Nephron (organoid): ENCODE measurements at regions not wholly inside any gene's neighbourhood (a gene's known extent, or its start where the extent isn't known, plus 50 kb on each side); places are given as distances from the start of the nearest gene placed in this dataset.

ENCODE experiments used
- H3K27ac Mint-ChIP-seq, 3 experiments: 2 replicates each; pipeline ENCODE4 v1.8.0; 2020; ENCODE audit warnings: mixed read lengths in 3 of 3, mild to moderate bottlenecking in 2 of 3, moderate library complexity in 1 of 3
- H3K27me3 Mint-ChIP-seq: 2 replicates; pipeline ENCODE4 v1.8.0; 2021; ENCODE audit warnings: low read depth, mild to moderate bottlenecking, moderate library complexity, mixed read lengths
- H3K36me3 Mint-ChIP-seq: 2 replicates; pipeline ENCODE4 v1.8.0; 2020; ENCODE audit warnings: low read depth, mixed read lengths
- H3K4me1 Mint-ChIP-seq: 2 replicates; pipeline ENCODE4 v1.8.0; 2020; ENCODE audit warnings: mixed read lengths
- H3K4me3 Mint-ChIP-seq, 3 experiments: 2 replicates each; pipeline ENCODE4 v1.8.0; 2020; ENCODE audit warnings: mild to moderate bottlenecking in 3 of 3, mixed read lengths in 3 of 3, moderate library complexity in 2 of 3
- H3K9me3 Mint-ChIP-seq: 2 replicates; pipeline ENCODE4 v1.8.0; 2020; ENCODE audit warnings: mixed read lengths
- TF ChIP-seq, protein P1 (sequence below), 3 experiments: fragments of 200-600 bp; sonication (generic); IDR thresholded peaks; one replicate each; pipeline ENCODE4 v1.5.0; 2021; ENCODE audit warnings: antibody characterized with exemption in 3 of 3; ENCODE audit not compliant: unreplicated experiment in 3 of 3

DNA sequence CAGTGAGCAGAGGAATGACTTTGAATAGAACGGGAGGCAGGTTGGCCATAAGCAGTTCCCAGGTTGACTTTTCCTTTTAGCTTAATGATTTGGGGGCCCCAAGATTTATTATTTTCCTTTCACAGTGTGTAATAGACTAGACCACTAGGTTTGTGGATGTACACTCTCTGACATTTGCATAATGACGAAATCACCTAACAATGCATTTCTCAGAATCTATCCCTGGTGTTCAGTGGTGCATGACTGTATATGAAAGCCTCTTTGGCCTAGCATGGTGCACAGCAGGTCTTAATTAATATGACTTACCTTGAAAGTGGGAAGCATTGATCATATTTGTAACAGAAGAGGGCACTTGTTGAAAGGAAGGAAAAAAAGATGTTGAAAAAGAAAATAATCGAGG lies 761.9 kb downstream of the TYW1 start:
- Mint-ChIP-seq H3K4me3 (no peak overlapping the region), H3K4me1 (no peaks in the 10 kb centered on the region), H3K27ac (peak overlapping the region; percentile 42 to 87 (median 83)), H3K27me3 (peaks cover 5% of the 10 kb centered on the region), H3K36me3 (peaks cover 4% of the 10 kb centered on the region), H3K9me3 (peaks cover 7% of the 10 kb centered on the region)
- TF ChIP-seq, protein P1, sequence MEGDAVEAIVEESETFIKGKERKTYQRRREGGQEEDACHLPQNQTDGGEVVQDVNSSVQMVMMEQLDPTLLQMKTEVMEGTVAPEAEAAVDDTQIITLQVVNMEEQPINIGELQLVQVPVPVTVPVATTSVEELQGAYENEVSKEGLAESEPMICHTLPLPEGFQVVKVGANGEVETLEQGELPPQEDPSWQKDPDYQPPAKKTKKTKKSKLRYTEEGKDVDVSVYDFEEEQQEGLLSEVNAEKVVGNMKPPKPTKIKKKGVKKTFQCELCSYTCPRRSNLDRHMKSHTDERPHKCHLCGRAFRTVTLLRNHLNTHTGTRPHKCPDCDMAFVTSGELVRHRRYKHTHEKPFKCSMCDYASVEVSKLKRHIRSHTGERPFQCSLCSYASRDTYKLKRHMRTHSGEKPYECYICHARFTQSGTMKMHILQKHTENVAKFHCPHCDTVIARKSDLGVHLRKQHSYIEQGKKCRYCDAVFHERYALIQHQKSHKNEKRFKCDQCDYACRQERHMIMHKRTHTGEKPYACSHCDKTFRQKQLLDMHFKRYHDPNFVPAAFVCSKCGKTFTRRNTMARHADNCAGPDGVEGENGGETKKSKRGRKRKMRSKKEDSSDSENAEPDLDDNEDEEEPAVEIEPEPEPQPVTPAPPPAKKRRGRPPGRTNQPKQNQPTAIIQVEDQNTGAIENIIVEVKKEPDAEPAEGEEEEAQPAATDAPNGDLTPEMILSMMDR (IDR thresholded peaks at IDR 0.05; ENCODE audit: unreplicated experiment in 3 of 3), result no peak

DNA sequence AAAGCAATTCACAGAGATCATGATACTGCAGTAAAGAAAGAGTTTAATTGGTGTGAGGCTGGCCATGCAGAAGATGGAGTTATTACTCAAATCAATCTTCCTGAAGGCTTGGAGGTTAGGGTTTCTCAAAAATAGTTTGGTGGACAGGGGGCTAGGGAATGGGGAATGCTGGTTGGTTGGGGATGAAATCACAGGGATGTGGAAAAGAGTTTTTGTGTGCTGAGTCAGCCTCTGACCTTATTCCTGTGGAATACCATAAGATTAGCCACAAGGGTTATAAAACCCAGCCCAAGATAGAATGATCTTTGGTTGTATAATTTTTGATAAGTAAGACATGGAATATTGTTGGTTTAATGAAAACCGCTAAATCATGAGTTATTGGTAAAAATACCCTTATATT lies 764.3 kb downstream of the TYW1 start:
- Mint-ChIP-seq H3K4me3 (no peak overlapping the region), H3K4me1 (peaks cover 9% of the 10 kb centered on the region), H3K36me3 (peaks cover 4% of the 10 kb centered on the region), H3K27me3 (peaks cover 5% of the 10 kb centered on the region), H3K9me3 (peaks cover 4% of the 10 kb centered on the region), H3K27ac (no peak overlapping the region)
- TF ChIP-seq, protein P1 (IDR thresholded peaks at IDR 0.05; ENCODE audit: unreplicated experiment in 3 of 3), result no peak

DNA sequence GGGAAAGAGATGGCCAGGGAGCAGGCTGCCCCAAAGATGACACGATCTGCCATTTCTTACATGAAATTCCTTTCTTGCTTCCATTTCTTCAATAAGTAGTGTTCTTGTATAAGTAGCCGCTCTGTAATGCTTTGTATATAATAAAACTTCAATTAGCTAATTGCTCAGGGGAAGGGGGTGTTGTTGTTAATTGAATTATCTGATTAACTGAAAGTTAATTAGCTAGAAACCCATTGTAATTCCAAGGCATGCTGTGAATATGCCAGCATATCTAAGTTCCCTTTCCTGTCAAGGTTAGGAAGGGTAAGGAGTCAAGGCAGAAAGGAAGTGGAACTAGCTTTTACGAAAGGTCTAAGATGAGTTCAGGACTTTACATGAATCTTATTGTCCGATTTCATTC lies 765.9 kb downstream of the TYW1 start:
- TF ChIP-seq, protein P1 (IDR thresholded peaks at IDR 0.05; ENCODE audit: unreplicated experiment in 3 of 3), result no peak
- peaks cover 8% of the 10 kb centered on the region for H3K27me3 Mint-ChIP-seq
- peak overlapping the region in 2 of 3 experiments; percentile 24 to 29 for H3K27ac Mint-ChIP-seq
- H3K4me1 Mint-ChIP-seq, result peaks cover 9% of the 10 kb centered on the region
- H3K4me3 Mint-ChIP-seq, result no peak overlapping the region
- peaks cover 9% of the 10 kb centered on the region for H3K9me3 Mint-ChIP-seq
- peaks cover 4% of the 10 kb centered on the region for H3K36me3 Mint-ChIP-seq

DNA sequence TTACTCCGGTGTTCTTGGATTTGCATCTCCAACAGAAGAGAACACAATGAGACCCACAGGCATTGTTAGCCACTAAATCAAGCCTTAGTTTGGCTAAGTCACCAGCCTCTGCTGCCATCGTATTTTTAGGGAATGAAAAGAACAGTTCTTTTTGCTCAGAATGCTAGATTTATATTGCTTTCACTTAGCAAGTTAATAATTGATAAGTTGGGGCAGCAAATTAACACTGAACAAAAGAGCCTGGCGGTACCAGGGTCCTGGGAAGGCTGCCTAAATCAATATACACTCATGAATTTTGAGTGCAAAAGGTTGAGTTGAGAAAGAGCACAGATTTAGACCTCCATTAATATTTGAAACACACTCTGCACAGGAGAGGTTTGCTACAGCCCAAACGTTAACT lies 767.7 kb downstream of the TYW1 start:
- peak overlapping the region; percentile 86 to 94 (median 93) for H3K27ac Mint-ChIP-seq
- H3K27me3 Mint-ChIP-seq, result peaks cover 12% of the 10 kb centered on the region
- peaks cover 9% of the 10 kb centered on the region for H3K4me1 Mint-ChIP-seq
- TF ChIP-seq, protein P1 (IDR thresholded peaks at IDR 0.05; ENCODE audit: unreplicated experiment in 3 of 3), result no peak
- H3K36me3 Mint-ChIP-seq, result no peaks in the 10 kb centered on the region
- no peak overlapping the region for H3K4me3 Mint-ChIP-seq
- H3K9me3 Mint-ChIP-seq, result peaks cover 6% of the 10 kb centered on the region

DNA sequence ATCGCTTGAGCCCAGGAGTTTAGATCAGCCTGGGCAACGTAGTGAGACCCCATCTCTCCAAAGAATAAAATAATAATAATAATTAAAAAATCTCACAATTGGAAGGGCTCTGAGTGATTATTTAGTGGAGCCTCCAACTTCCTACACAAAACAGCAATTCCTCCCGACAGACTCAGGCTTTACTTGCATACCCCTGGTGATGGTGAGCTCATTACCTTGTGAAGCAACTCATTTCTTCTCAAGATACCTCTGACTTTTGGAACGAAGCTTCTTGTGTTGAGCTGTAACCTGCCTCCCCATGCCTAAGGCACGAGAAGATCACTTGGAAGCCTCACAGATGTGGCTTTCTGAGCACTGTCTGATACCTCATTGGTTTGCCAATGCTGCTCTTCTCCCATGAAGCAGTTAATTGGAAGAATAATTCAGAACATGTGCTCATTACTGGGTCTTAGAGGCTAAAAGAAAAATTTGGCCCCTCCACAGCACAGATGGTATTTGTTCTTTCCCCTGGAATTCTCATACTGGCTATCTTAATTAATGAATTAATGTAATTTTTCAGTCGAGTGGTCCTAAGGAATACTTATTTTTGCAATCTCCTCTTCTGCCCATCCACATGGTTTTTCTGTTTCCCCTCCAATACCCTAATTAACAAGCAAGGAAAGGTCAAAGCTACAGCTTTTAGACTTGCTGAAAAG lies 769.0 kb downstream of the TYW1 start:
- H3K4me3 Mint-ChIP-seq, result no peak overlapping the region
- H3K27me3 Mint-ChIP-seq, result peaks cover 7% of the 10 kb centered on the region
- H3K36me3 Mint-ChIP-seq, result no peaks in the 10 kb centered on the region
- peaks cover 6% of the 10 kb centered on the region for H3K9me3 Mint-ChIP-seq
- peak overlapping the region; percentile 7 to 94 (median 86) for H3K27ac Mint-ChIP-seq
- TF ChIP-seq, protein P1 (IDR thresholded peaks at IDR 0.05; ENCODE audit: unreplicated experiment in 3 of 3), result no peak
- peaks cover 9% of the 10 kb centered on the region for H3K4me1 Mint-ChIP-seq

DNA sequence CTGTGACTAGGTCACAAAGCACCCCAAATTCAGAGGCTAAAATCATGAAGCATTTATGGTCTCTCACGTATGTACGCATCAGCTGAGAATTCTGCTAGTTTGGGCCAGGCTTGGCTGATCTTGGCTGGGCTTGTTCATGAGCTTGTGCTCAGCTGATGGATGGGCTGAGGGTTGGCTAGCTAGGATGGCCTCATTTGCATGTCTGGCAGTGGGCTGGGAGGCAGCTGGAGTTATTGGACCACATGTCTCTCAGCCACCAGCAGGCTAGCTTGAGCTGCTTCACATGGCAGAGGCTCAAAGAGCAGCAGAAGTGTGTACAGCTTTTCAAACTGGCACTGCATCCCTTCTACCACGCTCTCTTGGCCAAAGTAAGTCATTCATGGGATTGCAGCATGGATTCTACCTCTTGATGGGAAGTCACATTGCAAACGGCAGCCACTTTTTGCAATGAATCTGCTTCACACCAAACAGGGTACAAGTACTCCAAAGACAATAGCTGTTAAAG lies 770.3 kb downstream of the TYW1 start:
- peak overlapping the region in 1 of 3 experiments; percentile 43 for H3K27ac Mint-ChIP-seq
- peaks cover 14% of the 10 kb centered on the region for H3K27me3 Mint-ChIP-seq
- H3K4me1 Mint-ChIP-seq, result peaks cover 9% of the 10 kb centered on the region
- peaks cover 6% of the 10 kb centered on the region for H3K9me3 Mint-ChIP-seq
- H3K36me3 Mint-ChIP-seq, result no peaks in the 10 kb centered on the region
- TF ChIP-seq, protein P1 (IDR thresholded peaks at IDR 0.05; ENCODE audit: unreplicated experiment in 3 of 3), result no peak
- H3K4me3 Mint-ChIP-seq, result no peak overlapping the region
